ENCODE measurements at regions not wholly inside any gene's neighbourhood (a gene's known extent, or its start where the extent isn't known, plus 50 kb on each side); places are given as distances from the start of the nearest gene placed in this dataset.

DNA sequence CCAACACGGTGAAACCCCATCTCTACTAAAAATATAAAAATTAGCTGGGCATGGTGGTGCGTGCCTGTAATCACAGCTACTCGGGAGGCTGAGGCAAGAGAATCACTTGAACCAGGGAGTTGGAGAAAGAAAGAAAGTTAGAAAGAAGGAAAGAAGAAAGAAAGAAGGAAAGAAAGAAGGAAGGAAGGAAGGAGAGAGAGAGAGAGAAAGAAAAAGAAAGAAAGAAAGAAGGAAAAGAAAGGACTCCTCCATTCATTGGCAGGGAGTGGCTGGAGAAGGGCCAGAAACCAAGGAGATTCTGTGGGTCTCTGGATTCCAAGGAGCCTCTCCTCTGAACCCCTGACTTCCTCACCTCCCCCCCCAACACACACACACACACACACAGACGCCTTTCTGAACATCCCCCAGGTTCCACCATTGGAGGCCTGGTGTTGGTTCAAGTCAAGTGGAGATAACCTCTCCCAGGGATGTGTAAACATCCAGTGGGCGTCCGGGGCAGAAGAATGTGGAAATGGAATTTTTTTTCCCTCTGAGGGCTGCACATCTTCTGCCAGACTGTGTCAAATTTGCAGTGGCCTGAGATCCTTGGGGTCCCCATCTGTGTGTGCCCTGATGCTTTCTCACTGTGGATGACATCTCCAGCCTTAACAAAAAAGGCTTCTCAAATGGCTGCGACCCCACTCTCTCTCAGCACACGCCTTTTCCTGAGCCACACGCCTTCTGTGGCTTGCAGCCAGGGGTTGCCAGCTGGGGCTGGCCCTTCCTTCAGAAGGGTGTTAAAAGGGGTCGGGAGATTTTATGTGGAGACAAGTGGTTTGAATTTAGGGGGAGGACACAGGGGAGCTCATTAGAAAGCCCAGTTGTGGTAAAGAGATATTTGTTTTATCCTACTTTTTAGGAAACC, 109.3 kb upstream of the HAND1 start:
- Histone ChIP-seq H3K4me1 (no peaks in the 10 kb centered on the region), H3K36me3 (no peaks in the 10 kb centered on the region), H3K27ac (no peak overlapping the region), H3K4me3 (no peak overlapping the region), H3K9me3 (no peaks in the 10 kb centered on the region), H3K27me3 (no peaks in the 10 kb centered on the region)
- intact Hi-C loops (cut with DNase I) = no loop called here
- DNase-seq (ENCODE audit: extremely low spot score in 2 of 2) = no peak
- TF ChIP-seq POLR2A (IDR thresholded peaks at IDR 0.05) = no peak
- TF ChIP-seq, protein P1, sequence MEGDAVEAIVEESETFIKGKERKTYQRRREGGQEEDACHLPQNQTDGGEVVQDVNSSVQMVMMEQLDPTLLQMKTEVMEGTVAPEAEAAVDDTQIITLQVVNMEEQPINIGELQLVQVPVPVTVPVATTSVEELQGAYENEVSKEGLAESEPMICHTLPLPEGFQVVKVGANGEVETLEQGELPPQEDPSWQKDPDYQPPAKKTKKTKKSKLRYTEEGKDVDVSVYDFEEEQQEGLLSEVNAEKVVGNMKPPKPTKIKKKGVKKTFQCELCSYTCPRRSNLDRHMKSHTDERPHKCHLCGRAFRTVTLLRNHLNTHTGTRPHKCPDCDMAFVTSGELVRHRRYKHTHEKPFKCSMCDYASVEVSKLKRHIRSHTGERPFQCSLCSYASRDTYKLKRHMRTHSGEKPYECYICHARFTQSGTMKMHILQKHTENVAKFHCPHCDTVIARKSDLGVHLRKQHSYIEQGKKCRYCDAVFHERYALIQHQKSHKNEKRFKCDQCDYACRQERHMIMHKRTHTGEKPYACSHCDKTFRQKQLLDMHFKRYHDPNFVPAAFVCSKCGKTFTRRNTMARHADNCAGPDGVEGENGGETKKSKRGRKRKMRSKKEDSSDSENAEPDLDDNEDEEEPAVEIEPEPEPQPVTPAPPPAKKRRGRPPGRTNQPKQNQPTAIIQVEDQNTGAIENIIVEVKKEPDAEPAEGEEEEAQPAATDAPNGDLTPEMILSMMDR (IDR thresholded peaks at IDR 0.05) = no peak
- no peak for TF ChIP-seq POLR2AphosphoS5 (IDR thresholded peaks at IDR 0.05; ENCODE audit: insufficient read depth in 1 of 2, low read depth in 1 of 2)

DNA sequence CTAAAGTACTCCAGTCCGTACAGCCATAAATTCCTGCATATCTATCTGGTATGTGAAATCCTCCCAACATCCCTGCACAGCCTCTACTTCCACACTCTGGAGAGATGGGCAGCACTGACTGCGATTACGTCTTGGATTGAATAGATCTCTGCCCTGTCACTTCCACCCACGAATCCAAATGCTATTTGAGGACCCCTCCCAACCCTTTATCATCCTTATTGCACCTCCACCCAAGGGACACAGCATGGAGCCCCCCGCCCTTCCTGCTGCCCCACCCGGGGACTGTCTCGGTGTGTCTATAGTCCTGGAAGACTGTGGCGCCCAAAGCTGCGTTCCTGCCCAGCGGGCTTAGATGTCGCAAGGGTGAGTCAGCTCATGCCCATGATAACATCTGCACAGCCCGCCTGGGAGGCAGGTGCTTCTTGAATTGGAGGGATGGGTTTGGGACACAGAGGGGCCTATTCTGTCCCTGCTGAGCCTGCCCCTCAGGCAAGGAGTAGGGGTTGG, 105.7 kb upstream of the HAND1 start:
- intact Hi-C loops (cut with DNase I) = no loop called here
- TF ChIP-seq, protein P1 (IDR thresholded peaks at IDR 0.05) = no peak
- TF ChIP-seq POLR2A (IDR thresholded peaks at IDR 0.05) (no peak), POLR2AphosphoS5 (IDR thresholded peaks at IDR 0.05; ENCODE audit: insufficient read depth in 1 of 2, low read depth in 1 of 2) (no peak)
- Histone ChIP-seq H3K4me3 (no peak overlapping the region), H3K9me3 (no peaks in the 10 kb centered on the region), H3K36me3 (no peaks in the 10 kb centered on the region), H3K27me3 (no peaks in the 10 kb centered on the region), H3K4me1 (no peaks in the 10 kb centered on the region), H3K27ac (no peak overlapping the region)
- DNase-seq (ENCODE audit: extremely low spot score in 2 of 2) = no peak

DNA sequence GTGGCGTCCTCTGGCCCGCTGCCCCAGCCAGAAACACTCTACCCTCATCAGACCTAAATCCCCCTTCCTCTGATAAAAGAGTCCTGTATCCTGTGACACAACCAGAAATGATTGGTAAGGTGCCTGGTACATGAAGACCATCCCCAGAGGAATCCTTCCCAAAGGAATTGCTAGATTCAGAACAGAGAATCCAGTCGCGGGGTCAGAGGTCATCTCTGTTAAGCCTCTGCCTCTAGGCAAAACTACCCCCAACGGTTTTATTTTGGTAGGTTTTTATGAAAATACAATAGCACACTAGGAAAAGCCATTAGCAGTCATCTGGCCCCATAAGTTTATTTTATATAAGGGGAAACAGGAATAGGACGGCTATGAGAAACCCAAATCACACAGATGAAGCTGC, 102.4 kb upstream of the HAND1 start:
- H3K27ac ChIP-seq = no peak overlapping the region
- H3K27me3 ChIP-seq = no peaks in the 10 kb centered on the region
- TF ChIP-seq, protein P1 (IDR thresholded peaks at IDR 0.05) = no peak
- no peak for TF ChIP-seq POLR2A (IDR thresholded peaks at IDR 0.05)
- no peak for TF ChIP-seq POLR2AphosphoS5 (IDR thresholded peaks at IDR 0.05; ENCODE audit: insufficient read depth in 1 of 2, low read depth in 1 of 2)
- no peaks in the 10 kb centered on the region for H3K9me3 ChIP-seq
- no peak for DNase-seq (ENCODE audit: extremely low spot score in 2 of 2)
- intact Hi-C loops (cut with DNase I) = no loop called here
- H3K4me3 ChIP-seq = no peak overlapping the region
- no peaks in the 10 kb centered on the region for H3K36me3 ChIP-seq
- H3K4me1 ChIP-seq = no peaks in the 10 kb centered on the region

DNA sequence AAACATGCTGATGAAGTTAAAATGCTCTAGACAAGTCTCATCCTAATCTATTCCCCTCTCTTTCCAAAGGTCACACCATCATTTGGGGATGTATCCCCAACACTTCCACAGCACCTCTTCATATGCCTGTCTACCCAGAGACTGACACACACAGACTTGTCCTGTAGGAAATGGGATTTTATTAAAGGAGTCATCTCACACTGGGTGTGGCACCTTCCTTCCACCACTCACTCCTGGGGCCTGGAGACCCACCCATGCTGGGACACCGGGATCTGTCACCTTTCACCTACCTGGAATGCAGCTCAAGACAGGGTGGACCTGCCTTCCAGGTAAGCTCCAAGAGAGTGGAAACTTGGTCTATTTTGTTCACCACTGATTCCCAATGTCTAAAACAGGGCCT, 99.4 kb upstream of the HAND1 start:
- no peak overlapping the region for H3K27ac ChIP-seq
- no peaks in the 10 kb centered on the region for H3K36me3 ChIP-seq
- TF ChIP-seq, protein P1 (IDR thresholded peaks at IDR 0.05) = no peak
- no peak for TF ChIP-seq POLR2AphosphoS5 (IDR thresholded peaks at IDR 0.05; ENCODE audit: insufficient read depth in 1 of 2, low read depth in 1 of 2)
- TF ChIP-seq POLR2A (IDR thresholded peaks at IDR 0.05) = no peak
- no peaks in the 10 kb centered on the region for H3K9me3 ChIP-seq
- no peaks in the 10 kb centered on the region for H3K27me3 ChIP-seq
- intact Hi-C loops (cut with DNase I) = no loop called here
- no peaks in the 10 kb centered on the region for H3K4me1 ChIP-seq
- no peak overlapping the region for H3K4me3 ChIP-seq
- DNase-seq (ENCODE audit: extremely low spot score in 2 of 2) = no peak

DNA sequence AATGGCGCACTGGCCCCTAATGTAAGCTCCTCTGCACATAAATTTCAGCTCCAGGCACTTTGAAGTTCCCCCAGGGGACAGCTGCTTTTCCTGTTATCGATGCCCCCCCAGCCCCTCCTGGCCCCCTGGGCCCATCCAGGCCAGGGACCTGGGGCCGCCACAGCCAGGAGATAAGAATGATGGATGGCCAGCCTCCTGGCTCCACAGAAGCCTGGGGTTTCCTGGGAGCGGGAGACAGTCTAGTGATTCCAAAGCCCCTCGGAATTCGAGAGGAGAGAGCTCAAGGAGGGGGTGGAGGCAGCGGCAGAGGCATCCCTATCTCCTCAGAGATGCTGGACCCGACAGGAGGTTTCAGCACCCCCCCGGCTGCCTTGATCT, 98.4 kb upstream of the HAND1 start:
- Histone ChIP-seq H3K4me1 (no peaks in the 10 kb centered on the region), H3K36me3 (no peaks in the 10 kb centered on the region), H3K27me3 (no peaks in the 10 kb centered on the region), H3K4me3 (no peak overlapping the region), H3K9me3 (no peaks in the 10 kb centered on the region), H3K27ac (no peak overlapping the region)
- TF ChIP-seq POLR2AphosphoS5 (IDR thresholded peaks at IDR 0.05; ENCODE audit: insufficient read depth in 1 of 2, low read depth in 1 of 2) (no peak), POLR2A (IDR thresholded peaks at IDR 0.05) (no peak)
- TF ChIP-seq, protein P1 (IDR thresholded peaks at IDR 0.05) = no peak
- intact Hi-C loops (cut with DNase I) = no loop called here
- peak in 1 of 2 donors; percentile 27 for DNase-seq (ENCODE audit: extremely low spot score in 2 of 2)

Data from vagina (tissue), 2 donors.